ENCODE measurements at regions not wholly inside any gene's neighbourhood (a gene's known extent, or its start where the extent isn't known, plus 50 kb on each side); places are given as distances from the start of the nearest gene placed in this dataset.

DNA sequence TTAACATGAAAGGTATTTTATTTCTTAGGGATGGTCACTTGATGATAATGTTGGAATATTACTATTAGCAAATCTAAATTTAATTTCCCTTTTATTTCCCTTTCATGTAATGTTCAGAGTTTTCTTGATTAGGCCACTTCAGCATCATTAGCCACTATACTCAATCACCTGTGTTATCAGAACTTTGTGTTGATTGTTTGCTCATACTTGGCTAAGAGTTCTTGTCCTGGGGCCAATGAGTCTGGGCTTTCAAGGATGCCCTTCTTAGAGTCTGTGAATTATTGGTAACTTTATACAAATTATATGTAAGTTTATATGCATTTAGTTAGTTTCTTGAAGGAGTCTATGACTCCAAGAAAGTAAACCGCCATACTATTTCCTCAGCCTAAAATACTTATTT is 408.0 kb upstream of the DDX18 start:
- Histone ChIP-seq H3K27ac (ENCODE audit: insufficient read depth, low read length) (no peak overlapping the region), H3K27me3 (ENCODE audit: control insufficient read depth, insufficient read depth, low read length) (no peaks in the 10 kb centered on the region), H2AFZ (ENCODE audit: low read length) (no peak overlapping the region), H3K9ac (ENCODE audit: insufficient read depth, low read length) (no peak overlapping the region), H4K20me1 (ENCODE audit: control insufficient read depth, extremely low read depth, insufficient read depth, low read length) (no peaks in the 10 kb centered on the region), H3K4me2 (ENCODE audit: extremely low read depth, insufficient read depth, low read length) (no peak overlapping the region), H3K36me3 (ENCODE audit: control insufficient read depth, insufficient read depth, low read length) (no peaks in the 10 kb centered on the region), H3K4me1 (ENCODE audit: control insufficient read depth, extremely low read depth, insufficient read depth, low read length) (no peaks in the 10 kb centered on the region), H3K4me3 (replicated peaks in 1 of 4; ENCODE audit: control extremely low read depth in 1 of 4, insufficient read depth in 1 of 4, low read depth in 3 of 4, low read length in 4 of 4) (no peak overlapping the region), H3K79me2 (ENCODE audit: control insufficient read depth, insufficient read depth, low read length) (no peaks in the 10 kb centered on the region), H3K9me3 (ENCODE audit: control insufficient read depth, insufficient read depth, low read depth, low read length) (no peaks in the 10 kb centered on the region)
- no peak for DNase-seq (ENCODE audit: low read depth in 2 of 2)
- TF ChIP-seq, protein P1, sequence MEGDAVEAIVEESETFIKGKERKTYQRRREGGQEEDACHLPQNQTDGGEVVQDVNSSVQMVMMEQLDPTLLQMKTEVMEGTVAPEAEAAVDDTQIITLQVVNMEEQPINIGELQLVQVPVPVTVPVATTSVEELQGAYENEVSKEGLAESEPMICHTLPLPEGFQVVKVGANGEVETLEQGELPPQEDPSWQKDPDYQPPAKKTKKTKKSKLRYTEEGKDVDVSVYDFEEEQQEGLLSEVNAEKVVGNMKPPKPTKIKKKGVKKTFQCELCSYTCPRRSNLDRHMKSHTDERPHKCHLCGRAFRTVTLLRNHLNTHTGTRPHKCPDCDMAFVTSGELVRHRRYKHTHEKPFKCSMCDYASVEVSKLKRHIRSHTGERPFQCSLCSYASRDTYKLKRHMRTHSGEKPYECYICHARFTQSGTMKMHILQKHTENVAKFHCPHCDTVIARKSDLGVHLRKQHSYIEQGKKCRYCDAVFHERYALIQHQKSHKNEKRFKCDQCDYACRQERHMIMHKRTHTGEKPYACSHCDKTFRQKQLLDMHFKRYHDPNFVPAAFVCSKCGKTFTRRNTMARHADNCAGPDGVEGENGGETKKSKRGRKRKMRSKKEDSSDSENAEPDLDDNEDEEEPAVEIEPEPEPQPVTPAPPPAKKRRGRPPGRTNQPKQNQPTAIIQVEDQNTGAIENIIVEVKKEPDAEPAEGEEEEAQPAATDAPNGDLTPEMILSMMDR (conservative IDR thresholded peaks at IDR 0.05 in 1 of 2, IDR thresholded peaks at IDR 0.05 in 1 of 2; ENCODE audit: low read depth in 1 of 2, low read length in 2 of 2), result no peak
- TF ChIP-seq EZH2 (IDR thresholded peaks at IDR 0.05; ENCODE audit: low read length, missing control alignments), result no peak

GRCh38 chr2:117407746-117408145 is 406.7 kb upstream of the DDX18 start:
- no peaks in the 10 kb centered on the region for H3K79me2 ChIP-seq (ENCODE audit: control insufficient read depth, insufficient read depth, low read length)
- H4K20me1 ChIP-seq (ENCODE audit: control insufficient read depth, extremely low read depth, insufficient read depth, low read length), result no peaks in the 10 kb centered on the region
- H2AFZ ChIP-seq (ENCODE audit: low read length), result no peak overlapping the region
- H3K9ac ChIP-seq (ENCODE audit: insufficient read depth, low read length), result no peak overlapping the region
- H3K36me3 ChIP-seq (ENCODE audit: control insufficient read depth, insufficient read depth, low read length), result no peaks in the 10 kb centered on the region
- no peak for DNase-seq (ENCODE audit: low read depth in 2 of 2)
- no peak overlapping the region for H3K27ac ChIP-seq (ENCODE audit: insufficient read depth, low read length)
- H3K27me3 ChIP-seq (ENCODE audit: control insufficient read depth, insufficient read depth, low read length), result no peaks in the 10 kb centered on the region
- H3K4me2 ChIP-seq (ENCODE audit: extremely low read depth, insufficient read depth, low read length), result no peak overlapping the region
- no peak overlapping the region for H3K4me3 ChIP-seq (replicated peaks in 1 of 4; ENCODE audit: control extremely low read depth in 1 of 4, insufficient read depth in 1 of 4, low read depth in 3 of 4, low read length in 4 of 4)
- TF ChIP-seq, protein P1 (conservative IDR thresholded peaks at IDR 0.05 in 1 of 2, IDR thresholded peaks at IDR 0.05 in 1 of 2; ENCODE audit: low read depth in 1 of 2, low read length in 2 of 2), result no peak
- TF ChIP-seq EZH2 (IDR thresholded peaks at IDR 0.05; ENCODE audit: low read length, missing control alignments), result no peak
- no peaks in the 10 kb centered on the region for H3K9me3 ChIP-seq (ENCODE audit: control insufficient read depth, insufficient read depth, low read depth, low read length)
- H3K4me1 ChIP-seq (ENCODE audit: control insufficient read depth, extremely low read depth, insufficient read depth, low read length), result no peaks in the 10 kb centered on the region

- H3K4me3 ChIP-seq (replicated peaks in 1 of 4; ENCODE audit: control extremely low read depth in 1 of 4, insufficient read depth in 1 of 4, low read depth in 3 of 4, low read length in 4 of 4), result no peak overlapping the region
- no peak for TF ChIP-seq EZH2 (IDR thresholded peaks at IDR 0.05; ENCODE audit: low read length, missing control alignments)
- TF ChIP-seq, protein P1 (conservative IDR thresholded peaks at IDR 0.05 in 1 of 2, IDR thresholded peaks at IDR 0.05 in 1 of 2; ENCODE audit: low read depth in 1 of 2, low read length in 2 of 2), result no peak
- no peak overlapping the region for H2AFZ ChIP-seq (ENCODE audit: low read length)
- H3K27me3 ChIP-seq (ENCODE audit: control insufficient read depth, insufficient read depth, low read length), result no peaks in the 10 kb centered on the region
- H3K9ac ChIP-seq (ENCODE audit: insufficient read depth, low read length), result no peak overlapping the region
- H4K20me1 ChIP-seq (ENCODE audit: control insufficient read depth, extremely low read depth, insufficient read depth, low read length), result no peaks in the 10 kb centered on the region
- DNase-seq (ENCODE audit: low read depth in 2 of 2), result no peak
- H3K79me2 ChIP-seq (ENCODE audit: control insufficient read depth, insufficient read depth, low read length), result no peaks in the 10 kb centered on the region
- no peaks in the 10 kb centered on the region for H3K4me1 ChIP-seq (ENCODE audit: control insufficient read depth, extremely low read depth, insufficient read depth, low read length)
- no peak overlapping the region for H3K27ac ChIP-seq (ENCODE audit: insufficient read depth, low read length)
- no peaks in the 10 kb centered on the region for H3K36me3 ChIP-seq (ENCODE audit: control insufficient read depth, insufficient read depth, low read length)
- H3K4me2 ChIP-seq (ENCODE audit: extremely low read depth, insufficient read depth, low read length), result no peak overlapping the region
- H3K9me3 ChIP-seq (ENCODE audit: control insufficient read depth, insufficient read depth, low read depth, low read length), result no peaks in the 10 kb centered on the region
These were observed 405.0 kb upstream of the DDX18 start for GRCh38 chr2:117409443-117409842.

All from fibroblast of lung (primary cell).